GM19351 (cell line): ENCODE measurements at regions not wholly inside any gene's neighbourhood (a gene's known extent, or its start where the extent isn't known, plus 50 kb on each side); places are given as distances from the start of the nearest gene placed in this dataset.

Source experiments
- ATAC-seq: cut with Tn5 transposase; IDR thresholded peaks from one replicate; pipeline ENCODE4 v1.9.1; 2021; ENCODE audit warnings: mild to moderate bottlenecking, moderate library complexity; ENCODE audit not compliant: unreplicated experiment

DNA sequence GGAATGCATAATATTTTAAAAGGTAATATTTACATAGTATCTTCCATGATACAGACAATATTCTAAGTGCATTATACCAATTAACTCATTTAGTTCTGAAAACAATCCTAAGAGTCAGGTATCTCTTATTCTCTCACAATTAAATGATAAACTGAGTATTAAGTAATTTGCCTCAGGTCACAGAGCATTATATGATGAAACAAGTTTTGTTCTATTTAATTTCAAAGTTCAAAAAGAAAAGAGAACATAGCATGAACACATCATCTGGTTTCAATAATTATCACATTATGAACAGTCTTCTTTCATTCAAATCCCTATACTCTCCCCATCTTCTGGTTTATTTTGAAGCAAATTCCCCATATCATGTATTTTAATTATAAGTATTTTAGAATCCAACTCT lies 927.5 kb downstream of the ADGRL2 start:
- ATAC-seq: no peak

DNA sequence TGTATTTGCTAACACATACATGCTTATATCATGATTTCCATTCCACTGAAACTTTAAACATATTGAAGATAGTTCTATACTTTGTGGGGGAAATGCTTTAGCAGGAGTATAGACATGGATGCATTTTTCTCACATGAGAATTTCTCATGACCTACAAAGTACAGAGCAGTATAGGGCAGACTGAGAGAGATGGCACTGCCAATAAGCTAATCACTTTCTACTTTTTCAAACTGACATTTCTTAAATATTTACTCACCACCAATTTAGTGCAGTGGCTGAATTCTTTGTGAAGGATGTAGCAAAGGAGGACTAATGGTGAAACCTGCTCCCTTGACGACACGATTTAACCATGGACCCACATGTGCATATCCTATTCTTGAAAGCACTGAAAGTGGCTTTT lies 923.5 kb downstream of the ADGRL2 start:
- no peak for ATAC-seq

GRCh38 chr1:82722608-82723007 lies 921.9 kb downstream of the ADGRL2 start:
- no peak for ATAC-seq

DNA sequence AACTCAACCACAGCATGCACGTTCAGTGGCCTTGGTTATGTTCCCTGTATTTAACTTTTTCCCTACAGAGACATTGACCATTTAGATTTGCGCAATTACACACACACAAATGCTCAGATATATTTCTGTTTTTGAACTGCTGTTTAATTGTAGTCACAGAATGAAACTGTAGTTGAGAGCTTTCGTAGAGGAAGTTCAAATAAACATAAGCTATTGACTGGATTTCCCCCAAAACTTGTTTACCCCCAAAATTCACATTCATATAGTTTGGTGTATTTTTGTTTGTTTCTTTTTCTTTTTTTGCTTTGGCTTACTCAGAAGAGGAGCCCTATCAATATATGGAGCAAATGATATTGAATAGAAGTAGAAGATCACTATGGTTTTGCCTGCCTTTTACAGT lies 921.0 kb downstream of the ADGRL2 start:
- ATAC-seq: no peak

DNA sequence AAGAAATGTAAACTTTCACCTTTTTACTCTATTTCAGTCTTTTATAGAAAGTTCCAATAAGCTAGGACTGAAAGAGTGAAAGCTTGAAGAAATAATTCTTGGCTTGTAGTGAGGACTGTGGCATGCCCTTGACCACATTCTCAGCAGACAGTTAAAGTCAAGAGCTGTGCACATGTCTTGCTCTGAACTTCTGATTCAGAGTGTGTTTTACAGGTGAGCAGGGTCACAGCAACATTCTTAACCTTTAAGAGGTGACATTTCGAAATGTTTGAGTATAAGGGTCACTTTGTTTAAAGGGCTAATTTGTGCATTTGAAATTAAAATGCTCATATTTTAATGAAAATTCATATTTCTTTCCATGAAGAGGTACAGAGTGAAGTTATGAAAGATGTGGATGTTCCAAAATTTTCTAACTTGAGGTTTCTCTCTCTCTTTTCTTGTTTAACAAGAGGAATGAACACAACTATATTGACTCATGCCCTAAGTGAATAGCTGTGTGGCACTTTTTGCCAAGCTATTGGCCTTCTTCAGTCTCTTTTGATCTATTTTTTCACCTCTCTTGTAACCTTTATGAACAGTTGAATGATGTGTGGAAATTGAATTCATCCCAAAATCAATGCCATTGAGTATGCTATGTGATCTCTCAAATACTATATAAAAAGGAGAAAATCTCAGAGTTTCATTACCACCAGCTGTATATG lies 918.1 kb downstream of the ADGRL2 start:
- ATAC-seq: no peak

- ATAC-seq: no peak
Measured at GRCh38 chr1:82710091-82710490, 909.4 kb downstream of the ADGRL2 start.

GRCh38 chr1:82707681-82708080 lies 906.9 kb downstream of the ADGRL2 start:
- ATAC-seq: no peak

GRCh38 chr1:82706741-82707140 lies 906.0 kb downstream of the ADGRL2 start:
- ATAC-seq: no peak

DNA sequence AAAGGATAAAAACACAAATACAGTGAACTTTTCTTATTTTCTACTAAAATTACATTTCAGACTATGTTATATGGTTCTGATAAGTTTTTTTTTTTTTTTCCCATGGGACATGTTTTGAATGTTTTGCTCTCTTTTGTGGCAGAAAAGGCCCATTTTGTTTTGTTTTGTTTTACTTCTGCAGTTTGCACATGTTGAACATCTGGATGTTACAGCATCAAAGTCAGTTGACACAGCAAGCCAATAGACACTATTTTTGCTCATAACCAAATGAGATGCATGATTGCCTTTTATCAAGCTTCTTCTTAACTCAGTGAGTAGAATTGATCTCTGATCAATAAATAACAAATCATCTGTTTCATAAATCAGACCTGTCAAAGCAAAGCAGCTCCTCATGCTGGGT lies 904.2 kb downstream of the ADGRL2 start:
- ATAC-seq: no peak

DNA sequence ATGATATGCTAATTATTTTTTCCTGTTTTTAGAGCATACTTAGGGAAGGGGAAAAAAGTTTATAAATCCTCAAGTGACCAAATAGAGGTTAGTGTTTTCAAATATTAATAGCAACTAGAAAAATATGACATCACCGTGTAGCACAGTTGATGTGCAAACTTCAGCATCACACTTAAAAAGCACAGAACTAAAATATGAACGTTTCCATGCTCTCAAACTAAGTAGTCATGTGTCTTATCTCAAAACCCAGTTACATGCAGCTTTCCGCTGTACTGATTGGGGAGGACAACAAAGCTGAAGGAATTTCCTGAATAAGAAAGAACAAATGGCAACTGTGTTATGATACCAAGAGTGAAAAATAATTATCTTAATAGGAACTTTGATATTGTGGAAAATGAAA lies 903.7 kb downstream of the ADGRL2 start:
- no peak for ATAC-seq

DNA sequence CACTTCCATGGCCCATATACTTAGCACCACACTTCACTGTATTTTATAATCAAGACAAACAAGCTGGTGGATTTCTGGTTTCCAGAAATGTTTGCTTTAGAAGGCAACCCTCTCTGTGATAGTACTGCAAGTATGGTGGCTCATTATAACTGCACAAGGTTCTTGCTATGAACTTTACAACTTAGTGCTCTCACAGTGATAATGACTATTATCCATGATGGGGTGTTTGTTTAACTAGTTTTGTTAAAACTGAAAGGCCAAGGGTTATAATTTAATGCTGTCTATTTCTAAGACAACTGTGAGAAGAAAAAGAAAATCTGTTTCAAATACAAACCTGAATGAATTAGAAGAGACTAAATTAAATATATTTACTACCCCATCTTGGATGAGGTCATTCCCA lies 903.2 kb downstream of the ADGRL2 start:
- ATAC-seq: no peak

DNA sequence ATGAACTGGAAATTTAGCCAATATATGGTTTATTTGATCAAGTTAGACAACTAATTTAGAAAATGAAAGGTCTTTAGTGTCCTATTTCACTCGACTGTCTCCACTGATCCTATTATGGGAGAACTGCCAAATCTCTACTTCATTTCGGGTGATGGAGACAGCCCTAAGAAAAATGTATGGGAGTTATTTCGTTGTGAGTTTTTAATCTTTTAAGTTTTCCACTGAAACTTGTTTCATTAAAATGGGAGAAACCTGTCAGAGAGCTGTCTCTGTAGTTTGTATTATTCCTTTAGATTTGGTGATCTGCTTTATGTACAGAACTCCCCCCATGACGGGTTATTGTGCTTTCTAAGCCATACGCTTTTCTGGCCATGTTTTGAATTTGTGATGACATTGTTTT lies 899.7 kb downstream of the ADGRL2 start:
- no peak for ATAC-seq

DNA sequence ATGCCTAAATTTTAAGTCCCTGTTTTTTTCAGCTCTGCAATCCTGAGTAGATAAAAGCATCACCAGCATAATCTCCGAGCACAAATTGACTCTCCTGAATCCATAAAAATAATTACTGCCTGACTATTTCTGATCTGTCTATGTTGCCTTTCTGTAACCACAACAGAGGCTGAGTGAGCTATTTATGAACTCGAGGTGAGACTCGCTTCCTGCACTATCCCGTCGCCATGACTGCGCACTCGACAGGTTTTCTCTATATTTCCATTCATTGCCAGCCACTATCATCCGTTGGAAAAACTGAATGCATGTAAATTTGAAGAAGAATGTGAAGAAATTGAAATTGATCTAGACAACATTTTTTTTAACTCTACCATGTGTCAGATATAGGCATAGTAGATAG lies 897.2 kb downstream of the ADGRL2 start:
- no peak for ATAC-seq

DNA sequence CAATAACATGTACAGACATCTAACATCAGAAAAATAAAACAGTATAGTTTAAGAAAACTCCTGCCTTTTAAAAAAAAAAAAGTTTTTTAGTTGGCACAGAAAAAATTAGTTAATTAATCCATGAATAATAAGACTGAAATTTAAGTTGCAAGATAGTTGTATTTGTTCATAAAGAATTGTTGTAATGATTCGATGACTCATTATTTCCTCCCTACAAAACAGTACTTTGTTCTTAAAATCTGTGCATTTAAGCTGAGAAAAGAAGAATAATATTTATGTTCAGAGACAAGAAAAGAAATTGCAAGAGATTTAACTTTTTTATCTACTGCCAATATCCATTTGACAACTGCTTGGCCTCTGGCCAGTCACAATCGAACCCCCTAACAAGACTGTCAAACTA lies 894.7 kb downstream of the ADGRL2 start:
- no peak for ATAC-seq

DNA sequence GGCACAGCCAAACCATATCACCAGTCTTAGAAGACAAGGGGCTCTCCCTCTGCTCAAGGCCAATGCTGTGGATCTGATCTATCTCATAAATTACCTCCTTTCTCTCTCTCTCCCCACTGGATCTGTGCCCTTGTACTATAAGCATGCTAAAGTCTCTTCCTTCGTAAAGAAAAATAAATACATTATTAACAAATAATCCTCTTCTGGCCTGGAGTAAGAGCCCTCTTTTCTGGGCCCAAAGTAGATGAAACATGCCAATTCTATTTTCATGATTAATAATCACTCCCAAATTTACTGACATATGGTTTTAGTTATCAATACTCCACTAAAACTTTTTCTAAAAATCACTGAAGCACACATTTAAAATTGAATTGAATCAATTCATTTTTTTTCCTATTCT lies 889.7 kb downstream of the ADGRL2 start:
- no peak for ATAC-seq

GRCh38 chr1:82689217-82689616 lies 888.5 kb downstream of the ADGRL2 start:
- no peak for ATAC-seq

- ATAC-seq: no peak
Measured at GRCh38 chr1:82686774-82687173, 886.0 kb downstream of the ADGRL2 start.

DNA sequence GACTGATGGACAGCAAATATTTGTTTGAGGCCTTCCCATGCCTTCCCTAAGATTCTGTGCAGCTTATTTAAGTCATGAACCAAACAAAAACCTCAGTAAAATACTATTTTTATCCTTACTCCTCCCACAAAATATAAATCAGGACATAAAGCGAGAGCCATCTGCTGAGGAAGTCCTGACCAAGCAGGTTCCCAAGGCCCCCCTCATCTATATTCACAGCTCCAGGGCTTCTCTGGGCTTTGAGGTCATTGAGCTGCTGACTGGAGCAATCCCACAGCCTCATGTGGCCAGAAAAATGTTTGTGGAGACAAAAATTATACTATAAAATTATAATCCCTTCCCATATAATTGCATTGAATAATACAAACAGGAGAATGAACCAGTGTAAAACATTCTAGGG lies 846.2 kb downstream of the ADGRL2 start:
- no peak for ATAC-seq

GRCh38 chr1:82646336-82646735 lies 845.6 kb downstream of the ADGRL2 start:
- ATAC-seq: no peak

- no peak for ATAC-seq
Measured at GRCh38 chr1:82644186-82644915, 843.6 kb downstream of the ADGRL2 start.

DNA sequence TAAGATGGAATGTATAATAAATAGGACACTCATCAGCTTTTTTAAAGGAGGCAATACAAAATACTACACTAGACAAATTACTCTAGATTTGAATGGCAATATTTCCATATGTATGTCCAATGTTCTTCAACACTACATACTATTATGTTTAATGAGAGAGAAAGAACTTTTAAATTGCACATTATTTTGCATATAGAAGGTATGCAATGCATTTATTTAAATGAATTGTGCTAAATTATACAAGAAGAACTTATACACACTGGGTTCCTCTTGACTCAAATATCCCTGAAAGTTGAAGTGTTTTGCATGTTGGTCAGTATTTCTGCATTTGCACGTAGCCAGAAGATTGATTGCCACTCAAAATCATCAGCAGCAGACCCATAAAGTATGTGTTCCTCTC lies 839.6 kb downstream of the ADGRL2 start:
- no peak for ATAC-seq

- no peak for ATAC-seq
Measured at GRCh38 chr1:82634266-82634665, 833.5 kb downstream of the ADGRL2 start.

- no peak for ATAC-seq
Measured at GRCh38 chr1:82632155-82632554, 831.4 kb downstream of the ADGRL2 start.
